CD14-positive monocyte (primary cell): ENCODE measurements at regions not wholly inside any gene's neighbourhood (a gene's known extent, or its start where the extent isn't known, plus 50 kb on each side); places are given as distances from the start of the nearest gene placed in this dataset.

ENCODE experiments used
- DNase-seq, 3 donors: peaks; one replicate each; pipeline ENCODE4 v3.0.0-alpha.2; 2011 to 2022
- H2AFZ ChIP-seq: 2 replicates; pipeline ENCODE4 v1.6.0; 2012; ENCODE audit warnings: mild to moderate bottlenecking, low read depth, low read length, inconsistent platforms; ENCODE audit not compliant: insufficient read depth, poor library complexity, severe bottlenecking
- H3K27ac ChIP-seq, 2 donors: 1 replicate in 1 of 2; 2 replicates in 1 of 2; pipeline ENCODE4 v1.5.1; 2012 to 2013; ENCODE audit warnings: low read length in 2 of 2, control low read depth in 1 of 2, inconsistent platforms in 1 of 2, low read depth in 1 of 2, mild to moderate bottlenecking in 1 of 2
- H3K27me3 ChIP-seq, 2 donors: one replicate each; pipeline versions ENCODE4 v1.6.0 to v1.6.1; 2011 to 2013; ENCODE audit warnings: low read length in 2 of 2; ENCODE audit not compliant: control insufficient read depth in 2 of 2, insufficient read depth in 2 of 2
- H3K36me3 ChIP-seq, 2 donors: replicated peaks in 1 of 2; 1 replicate in 1 of 2; 2 replicates in 1 of 2; pipeline versions ENCODE4 v1.5.1 to v1.6.1; 2012 to 2013; ENCODE audit warnings: low read length in 2 of 2, control low read depth in 1 of 2, inconsistent platforms in 1 of 2, mild to moderate bottlenecking in 1 of 2; ENCODE audit not compliant: insufficient read depth in 2 of 2, control insufficient read depth in 1 of 2
- H3K4me1 ChIP-seq, 2 donors: 1 replicate in 1 of 2; 2 replicates in 1 of 2; pipeline versions ENCODE4 v1.5.1 to v1.6.1; 2012 to 2013; ENCODE audit warnings: low read length in 2 of 2, control low read depth in 1 of 2, inconsistent platforms in 1 of 2, mild to moderate bottlenecking in 1 of 2, moderate library complexity in 1 of 2; ENCODE audit not compliant: insufficient read depth in 2 of 2, control insufficient read depth in 1 of 2
- H3K4me2 ChIP-seq: replicated peaks from 2 replicates; pipeline ENCODE3; 2012; ENCODE audit warnings: low read length, moderate library complexity, mild to moderate bottlenecking; ENCODE audit not compliant: poor library complexity, severe bottlenecking; ENCODE audit errors: extremely low read depth
- H3K4me3 ChIP-seq, 3 experiments: fragments of 200-600 bp in 1 of 3; sonication (generic) in 1 of 3; replicated peaks in 1 of 3; 1 replicate in 2 of 3; 2 replicates in 1 of 3; pipeline ENCODE4 v1.5.1; 2011 to 2013; ENCODE audit warnings: low read length in 3 of 3, mild to moderate bottlenecking in 3 of 3, control low read depth in 2 of 3, low read depth in 2 of 3, inconsistent platforms in 1 of 3, moderate library complexity in 1 of 3
- H3K79me2 ChIP-seq: 2 replicates; pipeline ENCODE4 v1.6.0; 2012; ENCODE audit warnings: mild to moderate bottlenecking, control low read depth, inconsistent platforms, low read length, moderate library complexity; ENCODE audit not compliant: insufficient read depth
- H3K9ac ChIP-seq: 2 replicates; pipeline ENCODE4 v1.6.0; 2017; ENCODE audit warnings: low read length, mild to moderate bottlenecking; ENCODE audit not compliant: insufficient read depth, poor library complexity, severe bottlenecking
- H3K9me3 ChIP-seq, 2 donors: replicated peaks in 1 of 2; 1 replicate in 1 of 2; 2 replicates in 1 of 2; pipeline versions ENCODE4 v1.5.1 to v1.6.1; 2012 to 2013; ENCODE audit warnings: low read length in 2 of 2, control low read depth in 1 of 2; ENCODE audit not compliant: control insufficient read depth in 1 of 2, insufficient read depth in 1 of 2
- H4K20me1 ChIP-seq: 2 replicates; pipeline ENCODE4 v1.6.0; 2012; ENCODE audit warnings: mild to moderate bottlenecking, low read length, control low read depth, moderate library complexity; ENCODE audit not compliant: insufficient read depth
- H3K27ac Mint-ChIP-seq, 7 donors: one replicate each; pipeline ENCODE4 v1.8.0; 2020; ENCODE audit warnings: mild to moderate bottlenecking in 7 of 7, mixed read lengths in 7 of 7, moderate library complexity in 6 of 7, inconsistent platforms in 2 of 7
- H3K27me3 Mint-ChIP-seq, 3 donors: one replicate each; pipeline ENCODE4 v1.8.0; 2021 to 2022; ENCODE audit warnings: low read depth in 3 of 3, mild to moderate bottlenecking in 3 of 3, mixed read lengths in 3 of 3, moderate library complexity in 3 of 3, inconsistent platforms in 1 of 3
- H3K36me3 Mint-ChIP-seq, 2 donors: one replicate each; pipeline ENCODE4 v1.8.0; 2020; ENCODE audit warnings: mixed read lengths in 2 of 2, inconsistent platforms in 1 of 2, mild to moderate bottlenecking in 1 of 2
- H3K4me1 Mint-ChIP-seq: one replicate; pipeline ENCODE4 v1.8.0; 2020; ENCODE audit warnings: mild to moderate bottlenecking, mixed read lengths
- H3K4me3 Mint-ChIP-seq, 2 donors: one replicate each; pipeline ENCODE4 v1.8.0; 2020; ENCODE audit warnings: mild to moderate bottlenecking in 2 of 2, mixed read lengths in 2 of 2, moderate library complexity in 1 of 2
- H3K9me3 Mint-ChIP-seq, 7 donors: one replicate each; pipeline ENCODE4 v1.8.0; 2020 to 2022; ENCODE audit warnings: mixed read lengths in 7 of 7, mild to moderate bottlenecking in 6 of 7, moderate library complexity in 6 of 7, inconsistent platforms in 2 of 7
- WGBS: methylation state at CpG from one replicate; pipeline ENCODE4 v1.1.5; 2013; ENCODE audit warnings: missing lambda C conversion rate; ENCODE audit not compliant: insufficient coverage; 5-methylcytosine and 5-hydroxymethylcytosine counted together
- intact Hi-C, 2 donors: fragments of 100-400 bp; cut with micrococcal nuclease; formaldehyde crosslinking; loops; one replicate each; pipeline versions ENCODE4 v1.15.0 to v1.15.1; 2023
- TF ChIP-seq, protein P1 (sequence below): fragments of 200-600 bp; IDR thresholded peaks from one replicate; pipeline ENCODE4 v1.8.0; 2022; ENCODE audit warnings: antibody characterized with exemption, mild to moderate bottlenecking

DNA sequence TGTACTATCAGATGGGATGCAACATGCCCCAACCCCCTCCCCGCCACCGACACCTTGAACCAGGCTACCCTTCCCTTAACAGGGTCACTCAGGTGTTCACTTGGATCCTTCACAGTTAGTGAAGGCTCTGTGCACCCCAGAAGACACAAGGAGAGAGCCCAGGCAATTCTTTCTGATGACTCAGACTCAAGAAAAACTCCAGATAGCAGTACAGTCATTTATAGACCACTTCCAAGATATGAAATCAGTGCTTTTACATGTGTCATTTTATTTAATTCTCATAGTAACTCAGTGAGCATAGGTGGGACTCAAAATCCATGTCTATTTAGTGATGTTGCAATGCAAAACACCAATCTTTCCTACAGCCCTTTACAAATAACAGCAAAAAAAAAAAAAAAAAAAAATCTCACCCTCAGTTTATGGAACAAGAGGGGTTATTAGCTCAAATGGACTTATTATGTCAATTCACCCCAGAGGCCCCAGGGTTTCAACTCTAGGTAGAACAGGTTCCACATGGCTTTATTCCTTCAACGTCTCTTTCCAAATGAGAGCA, 71.9 kb downstream of the FOXD1 start:
- Histone ChIP-seq H3K9me3 (peaks cover 0 to 24% of the 10 kb centered on the region in 2 donors), H2AFZ (no peak overlapping the region), H3K27ac (no peak overlapping the region), H3K4me3 (no peak overlapping the region), H3K4me2 (no peak overlapping the region), H3K4me1 (peaks cover 11 to 18% of the 10 kb centered on the region in 2 donors), H3K9ac (no peak overlapping the region), H3K36me3 (no peaks in the 10 kb centered on the region), H3K27me3 (peaks cover 74 to 77% of the 10 kb centered on the region in 2 donors), H4K20me1 (no peaks in the 10 kb centered on the region), H3K79me2 (no peaks in the 10 kb centered on the region)
- Mint-ChIP-seq H3K27me3 (peaks cover 66 to 87% (median 68%) of the 10 kb centered on the region in 3 donors), H3K36me3 (peaks cover 11 to 12% of the 10 kb centered on the region in 2 donors), H3K4me1 (peaks cover 17% of the 10 kb centered on the region), H3K27ac (no peak overlapping the region), H3K4me3 (peak overlapping the region in 1 of 2 donors; percentile 59), H3K9me3 (peaks cover 0 to 23% (median 11%) of the 10 kb centered on the region in 7 donors)
- 77% methylated on average over 2 of the region's 3 CpGs for WGBS
- no peak for DNase-seq
- intact Hi-C loops: no loop called here
- TF ChIP-seq, protein P1, sequence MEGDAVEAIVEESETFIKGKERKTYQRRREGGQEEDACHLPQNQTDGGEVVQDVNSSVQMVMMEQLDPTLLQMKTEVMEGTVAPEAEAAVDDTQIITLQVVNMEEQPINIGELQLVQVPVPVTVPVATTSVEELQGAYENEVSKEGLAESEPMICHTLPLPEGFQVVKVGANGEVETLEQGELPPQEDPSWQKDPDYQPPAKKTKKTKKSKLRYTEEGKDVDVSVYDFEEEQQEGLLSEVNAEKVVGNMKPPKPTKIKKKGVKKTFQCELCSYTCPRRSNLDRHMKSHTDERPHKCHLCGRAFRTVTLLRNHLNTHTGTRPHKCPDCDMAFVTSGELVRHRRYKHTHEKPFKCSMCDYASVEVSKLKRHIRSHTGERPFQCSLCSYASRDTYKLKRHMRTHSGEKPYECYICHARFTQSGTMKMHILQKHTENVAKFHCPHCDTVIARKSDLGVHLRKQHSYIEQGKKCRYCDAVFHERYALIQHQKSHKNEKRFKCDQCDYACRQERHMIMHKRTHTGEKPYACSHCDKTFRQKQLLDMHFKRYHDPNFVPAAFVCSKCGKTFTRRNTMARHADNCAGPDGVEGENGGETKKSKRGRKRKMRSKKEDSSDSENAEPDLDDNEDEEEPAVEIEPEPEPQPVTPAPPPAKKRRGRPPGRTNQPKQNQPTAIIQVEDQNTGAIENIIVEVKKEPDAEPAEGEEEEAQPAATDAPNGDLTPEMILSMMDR: no peak

- DNase-seq: no peak
- H3K9me3 Mint-ChIP-seq: peaks cover 0 to 18% (median 11%) of the 10 kb centered on the region in 7 donors
- Histone ChIP-seq H3K27ac (no peak overlapping the region), H3K9me3 (peaks cover 0 to 23% of the 10 kb centered on the region in 2 donors), H3K9ac (no peak overlapping the region), H3K79me2 (no peaks in the 10 kb centered on the region), H4K20me1 (no peaks in the 10 kb centered on the region), H3K27me3 (peaks cover 74 to 79% of the 10 kb centered on the region in 2 donors), H3K4me1 (peaks cover 5 to 11% of the 10 kb centered on the region in 2 donors), H3K4me3 (no peak overlapping the region), H3K36me3 (no peaks in the 10 kb centered on the region), H2AFZ (no peak overlapping the region), H3K4me2 (no peak overlapping the region)
- peaks cover 13% of the 10 kb centered on the region for H3K4me1 Mint-ChIP-seq
- WGBS: 100% methylated on average over 1 of the region's 2 CpGs
- intact Hi-C loops: no loop called here
- H3K4me3 Mint-ChIP-seq: no peak overlapping the region
- peaks cover 63 to 87% (median 69%) of the 10 kb centered on the region in 3 donors for H3K27me3 Mint-ChIP-seq
- peaks cover 11 to 12% of the 10 kb centered on the region in 2 donors for H3K36me3 Mint-ChIP-seq
- TF ChIP-seq, protein P1: no peak
- H3K27ac Mint-ChIP-seq: no peak overlapping the region
Measured at GRCh38 chr5:73375949-73376348, 72.6 kb downstream of the FOXD1 start.
